ENCODE measurements at regions not wholly inside any gene's neighbourhood (a gene's known extent, or its start where the extent isn't known, plus 50 kb on each side); places are given as distances from the start of the nearest gene placed in this dataset.

DNA sequence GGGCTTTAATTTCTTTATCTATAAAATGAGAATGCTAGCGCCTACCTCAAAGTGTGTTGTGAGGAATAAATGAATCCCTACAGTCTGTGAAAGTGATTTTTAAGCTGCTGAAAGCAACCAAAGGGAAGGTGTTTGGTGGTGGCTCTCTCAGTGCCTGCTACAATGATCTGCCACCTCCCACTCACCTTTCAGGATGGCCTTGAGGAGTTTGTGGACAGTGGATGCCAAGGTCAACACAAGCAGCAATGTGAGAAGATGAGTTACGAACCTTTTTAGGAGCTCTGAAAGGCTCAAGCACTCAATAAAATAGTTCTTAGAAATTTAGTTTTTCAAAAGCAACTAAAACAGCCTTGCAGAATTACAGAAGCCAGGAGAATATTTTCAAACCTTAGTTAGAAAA lies 176.6 kb upstream of the DPT start:
- TF ChIP-seq MAX (IDR thresholded peaks at IDR 0.05) (no peak), NFE2L2 (conservative IDR thresholded peaks at IDR 0.05; ENCODE audit: low read length) (no peak), RFX5 (IDR thresholded peaks at IDR 0.05) (no peak)
